Choroid plexus epithelial cell (primary cell): ENCODE measurements at regions not wholly inside any gene's neighbourhood (a gene's known extent, or its start where the extent isn't known, plus 50 kb on each side); places are given as distances from the start of the nearest gene placed in this dataset.
A peak's percentile ranks its signal among the peaks of the same experiment; 100 is the strongest.

ENCODE experiments used
- DNase-seq: peaks from one replicate; pipeline ENCODE4 v3.0.0-alpha.2; 2010; ENCODE audit warnings: low read depth
- H3K4me3 ChIP-seq: 2 replicates; pipeline ENCODE4 v1.5.1; 2011; ENCODE audit warnings: low read depth, mild to moderate bottlenecking, control low read depth, low read length, moderate library complexity
- TF ChIP-seq, protein P1 (sequence below): conservative IDR thresholded peaks from 2 replicates; pipeline ENCODE4 v1.5.1; 2011; ENCODE audit warnings: low read depth, mild to moderate bottlenecking, control low read depth, inconsistent platforms, low read length, moderate library complexity

DNA sequence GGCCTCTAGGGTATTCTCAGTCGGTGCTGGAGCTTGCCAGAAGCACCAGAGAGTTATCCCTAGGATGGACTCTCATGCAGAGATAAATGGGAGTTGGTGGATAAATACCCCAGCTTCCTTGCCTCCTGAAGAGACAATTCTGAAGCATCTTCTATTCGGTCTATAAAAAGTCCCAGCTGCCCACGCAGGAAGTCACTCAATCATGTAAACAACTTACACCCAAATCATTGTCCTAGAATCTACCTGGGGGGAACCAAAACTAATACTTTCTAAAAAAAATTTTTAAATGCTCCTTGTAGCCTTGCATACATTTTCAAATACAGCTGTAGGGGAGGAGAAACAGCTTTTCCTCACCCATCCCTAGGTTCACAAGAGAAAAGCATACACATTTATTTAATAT lies 66.6 kb upstream of the ELAC2 start:
- no peak overlapping the region for H3K4me3 ChIP-seq
- TF ChIP-seq, protein P1, sequence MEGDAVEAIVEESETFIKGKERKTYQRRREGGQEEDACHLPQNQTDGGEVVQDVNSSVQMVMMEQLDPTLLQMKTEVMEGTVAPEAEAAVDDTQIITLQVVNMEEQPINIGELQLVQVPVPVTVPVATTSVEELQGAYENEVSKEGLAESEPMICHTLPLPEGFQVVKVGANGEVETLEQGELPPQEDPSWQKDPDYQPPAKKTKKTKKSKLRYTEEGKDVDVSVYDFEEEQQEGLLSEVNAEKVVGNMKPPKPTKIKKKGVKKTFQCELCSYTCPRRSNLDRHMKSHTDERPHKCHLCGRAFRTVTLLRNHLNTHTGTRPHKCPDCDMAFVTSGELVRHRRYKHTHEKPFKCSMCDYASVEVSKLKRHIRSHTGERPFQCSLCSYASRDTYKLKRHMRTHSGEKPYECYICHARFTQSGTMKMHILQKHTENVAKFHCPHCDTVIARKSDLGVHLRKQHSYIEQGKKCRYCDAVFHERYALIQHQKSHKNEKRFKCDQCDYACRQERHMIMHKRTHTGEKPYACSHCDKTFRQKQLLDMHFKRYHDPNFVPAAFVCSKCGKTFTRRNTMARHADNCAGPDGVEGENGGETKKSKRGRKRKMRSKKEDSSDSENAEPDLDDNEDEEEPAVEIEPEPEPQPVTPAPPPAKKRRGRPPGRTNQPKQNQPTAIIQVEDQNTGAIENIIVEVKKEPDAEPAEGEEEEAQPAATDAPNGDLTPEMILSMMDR: no peak
- no peak for DNase-seq

DNA sequence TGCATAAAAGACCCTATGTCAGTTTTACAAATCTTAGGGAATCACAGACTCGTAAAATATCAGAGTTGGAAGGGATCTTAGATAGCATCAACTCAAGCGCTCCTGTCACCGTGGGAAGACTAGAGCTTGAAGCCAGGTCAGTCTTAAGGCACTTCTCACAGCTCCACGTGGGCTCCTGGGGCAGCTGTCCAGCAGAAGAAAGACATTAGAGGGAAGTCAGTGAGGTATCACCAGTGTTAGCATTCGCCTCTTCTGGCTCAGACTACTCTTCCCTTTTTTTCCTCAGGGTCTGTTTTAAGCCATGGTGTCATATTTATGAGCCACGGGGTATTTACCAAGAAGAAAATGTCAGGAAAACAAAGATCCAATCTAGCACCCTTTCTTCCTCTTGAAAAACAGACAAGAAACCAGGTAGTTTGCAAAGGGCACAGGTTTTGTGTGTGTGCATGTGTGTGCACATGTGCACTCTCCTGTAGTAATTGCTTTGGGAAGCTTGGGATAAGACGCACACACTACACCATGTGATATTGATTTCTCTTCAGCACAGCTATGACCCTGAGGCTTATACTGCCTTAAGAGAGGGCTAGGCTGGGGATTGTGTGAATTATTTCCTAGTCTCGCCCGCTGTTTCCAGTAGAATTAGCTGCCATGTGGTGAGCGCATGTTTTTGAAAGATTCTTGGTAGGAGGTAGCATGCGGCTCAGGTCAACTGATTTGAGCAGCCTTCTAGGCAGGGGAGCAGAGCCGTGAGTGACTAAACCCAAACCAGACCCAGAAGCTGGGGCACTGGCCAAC lies 61.0 kb upstream of the ELAC2 start:
- TF ChIP-seq, protein P1: no peak
- H3K4me3 ChIP-seq: no peak overlapping the region
- DNase-seq: no peak

DNA sequence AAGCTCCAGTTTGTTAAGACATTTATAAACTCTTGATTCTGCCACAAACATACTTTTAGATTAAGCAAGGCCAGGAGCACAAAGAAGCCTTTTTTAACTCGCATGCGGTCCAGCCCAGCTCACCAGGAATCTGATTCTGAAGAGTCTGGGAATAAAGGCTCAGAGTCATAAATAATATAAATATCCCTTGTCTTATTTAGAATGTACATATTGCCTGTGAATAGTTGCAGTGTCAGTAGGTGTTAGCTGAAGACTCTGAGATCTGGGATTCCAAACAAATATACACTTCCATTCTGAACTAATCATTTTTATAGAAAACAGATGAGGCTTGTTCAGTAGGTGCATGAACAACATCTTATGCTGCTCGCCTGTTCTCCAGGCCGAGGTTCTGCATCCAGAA lies 59.1 kb upstream of the ELAC2 start:
- TF ChIP-seq, protein P1: no peak
- no peak for DNase-seq
- no peak overlapping the region for H3K4me3 ChIP-seq

DNA sequence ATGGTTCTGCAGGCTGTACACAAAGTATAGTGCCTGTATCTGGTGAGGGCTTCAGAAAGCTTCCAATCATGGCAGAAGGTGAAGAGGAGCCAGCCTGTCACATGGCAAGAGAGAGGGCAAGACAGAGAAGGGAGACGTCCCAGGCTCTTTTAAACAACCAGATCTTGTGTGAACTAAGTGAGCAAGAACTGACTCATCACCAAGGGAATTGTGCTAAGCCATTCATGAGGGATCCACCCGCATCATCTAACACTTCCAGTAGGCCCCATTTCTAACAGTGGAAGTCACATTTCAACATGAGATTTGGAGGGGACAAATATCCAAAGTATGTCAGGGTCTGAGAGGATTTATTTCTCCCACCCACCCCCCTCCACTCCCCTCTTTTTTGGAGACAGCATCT lies 56.2 kb upstream of the ELAC2 start:
- TF ChIP-seq, protein P1: no peak
- no peak overlapping the region for H3K4me3 ChIP-seq
- peak; percentile 19 for DNase-seq

DNA sequence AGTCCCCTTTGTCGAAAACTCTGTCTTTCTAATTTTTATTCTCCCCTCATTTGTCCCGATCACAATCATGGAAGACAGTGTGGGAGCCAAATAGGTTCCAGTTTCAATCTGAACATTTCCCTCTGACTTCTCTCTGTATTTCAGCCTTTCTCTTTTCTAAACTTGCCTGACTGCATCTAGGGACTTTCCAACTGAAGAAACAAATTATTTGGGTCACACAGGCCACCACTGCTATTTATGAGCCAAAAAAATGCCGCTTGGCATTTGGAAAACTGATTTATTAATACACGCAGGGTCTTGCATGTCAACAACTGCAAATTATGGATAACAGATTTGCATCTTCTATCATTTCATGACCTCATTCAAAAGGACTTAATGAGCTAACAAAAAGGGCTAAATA lies 55.2 kb upstream of the ELAC2 start:
- no peak for DNase-seq
- H3K4me3 ChIP-seq: no peak overlapping the region
- TF ChIP-seq, protein P1: no peak

DNA sequence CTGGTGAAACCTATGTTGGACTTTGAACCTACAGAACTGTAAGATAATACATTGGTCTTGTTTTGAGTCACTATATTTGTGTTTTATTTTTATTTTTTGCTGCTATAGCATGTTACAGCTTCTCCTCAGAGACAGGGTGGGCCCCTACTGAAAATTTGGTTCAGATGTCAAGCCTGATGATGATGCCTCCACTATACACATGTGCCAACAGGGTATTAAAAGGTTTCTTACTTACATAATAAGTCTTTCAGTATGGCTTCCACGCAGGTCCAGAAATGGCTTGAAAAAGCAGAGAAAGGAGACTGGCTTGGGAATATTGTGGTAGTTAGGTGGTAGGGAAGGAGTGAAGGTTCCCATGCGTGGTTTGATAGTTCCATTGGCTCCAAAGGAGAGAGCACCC lies 52.9 kb upstream of the ELAC2 start:
- DNase-seq: no peak
- TF ChIP-seq, protein P1: no peak
- no peak overlapping the region for H3K4me3 ChIP-seq
